HG02938 (cell line): ENCODE measurements at regions not wholly inside any gene's neighbourhood (a gene's known extent, or its start where the extent isn't known, plus 50 kb on each side); places are given as distances from the start of the nearest gene placed in this dataset.
"Not testable (repeated sequence)": the region's sequence is repeated elsewhere in the genome, so short reads cannot be mapped to it uniquely, and the experiment has no call there.

Experiments used
- ATAC-seq: cut with Tn5 transposase; IDR thresholded peaks from one replicate; pipeline ENCODE4 v1.9.1; 2021; ENCODE audit warnings: mild to moderate bottlenecking, moderate library complexity; ENCODE audit not compliant: unreplicated experiment

DNA sequence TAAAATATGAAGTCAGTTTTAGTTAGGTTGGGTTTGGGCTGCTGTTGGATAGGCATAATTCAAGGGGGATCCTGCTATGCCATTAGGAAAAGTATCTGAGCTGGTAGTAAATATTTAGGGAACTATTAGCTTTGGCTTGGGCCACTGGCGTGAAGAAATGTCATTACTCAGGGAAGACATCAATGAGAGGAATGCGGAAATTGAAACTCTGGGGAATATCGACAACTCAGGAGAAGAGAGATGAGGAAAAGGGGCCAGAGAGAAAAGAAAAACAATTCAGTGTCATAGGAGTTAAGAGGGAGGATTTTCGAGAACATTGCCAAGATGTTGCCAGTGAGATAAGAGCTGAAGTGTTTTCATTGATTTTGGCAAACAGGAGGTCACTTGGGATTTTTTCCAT, 149.7 kb upstream of the PARD3B start:
- ATAC-seq: no peak

DNA sequence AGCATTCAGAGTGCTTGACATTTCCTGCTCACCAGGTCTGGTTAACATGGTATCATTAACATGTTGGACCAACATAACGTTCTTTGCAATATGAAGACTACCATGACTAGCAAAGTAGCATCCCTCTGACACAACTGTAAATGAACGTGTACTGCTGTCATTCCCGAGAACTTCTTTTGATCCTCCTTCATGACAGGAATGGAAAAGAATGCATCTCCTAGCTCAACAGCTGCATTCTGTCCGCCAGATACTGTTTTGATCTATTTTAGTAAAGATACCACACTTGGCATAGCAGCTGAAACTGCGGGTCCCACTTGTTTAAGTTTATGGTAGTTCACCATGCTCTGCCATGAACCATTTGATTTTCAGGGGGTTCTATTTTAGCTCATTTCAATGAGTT, 144.2 kb upstream of the PARD3B start:
- no peak for ATAC-seq

DNA sequence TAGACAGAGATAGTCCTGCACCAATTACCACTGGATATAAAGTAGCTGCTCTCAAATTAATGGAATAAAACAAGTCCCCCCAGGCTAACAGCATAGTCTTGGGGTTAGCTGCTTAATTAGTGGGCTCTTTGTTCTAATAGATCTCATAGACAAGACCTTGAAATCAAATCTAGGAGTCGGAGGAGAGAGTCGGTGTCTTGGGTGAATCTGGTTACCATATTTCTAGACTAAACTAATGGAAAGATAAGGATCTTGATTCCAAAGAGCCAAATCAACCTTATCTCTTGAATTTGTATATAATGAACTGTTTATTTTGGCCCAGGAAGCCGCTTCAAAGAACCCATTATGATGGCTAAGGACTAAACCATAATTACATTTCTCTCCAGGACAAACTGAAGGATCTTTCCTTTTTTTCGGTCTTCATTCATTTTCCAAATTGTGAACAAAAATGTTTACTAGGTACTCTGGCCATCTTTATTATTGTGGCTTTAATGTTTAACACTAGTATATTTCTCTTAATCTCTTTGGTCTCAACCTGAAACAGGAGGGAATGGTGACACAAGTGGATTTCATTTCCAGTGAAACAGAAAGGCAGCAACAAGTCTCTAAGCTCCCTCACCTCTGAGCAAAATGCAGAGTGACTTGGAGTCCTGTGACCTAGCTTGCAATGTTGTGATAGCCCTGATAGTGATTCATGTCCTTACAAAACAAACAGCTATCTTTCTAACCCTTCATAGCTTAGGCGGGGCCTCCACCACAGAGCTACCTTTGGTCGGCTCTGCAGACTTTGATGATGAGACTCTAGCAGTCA, 137.9 kb upstream of the PARD3B start:
- ATAC-seq: no peak

GRCh38 chr2:204412782-204413181, 132.5 kb upstream of the PARD3B start:
- ATAC-seq: not testable (repeated sequence)

DNA sequence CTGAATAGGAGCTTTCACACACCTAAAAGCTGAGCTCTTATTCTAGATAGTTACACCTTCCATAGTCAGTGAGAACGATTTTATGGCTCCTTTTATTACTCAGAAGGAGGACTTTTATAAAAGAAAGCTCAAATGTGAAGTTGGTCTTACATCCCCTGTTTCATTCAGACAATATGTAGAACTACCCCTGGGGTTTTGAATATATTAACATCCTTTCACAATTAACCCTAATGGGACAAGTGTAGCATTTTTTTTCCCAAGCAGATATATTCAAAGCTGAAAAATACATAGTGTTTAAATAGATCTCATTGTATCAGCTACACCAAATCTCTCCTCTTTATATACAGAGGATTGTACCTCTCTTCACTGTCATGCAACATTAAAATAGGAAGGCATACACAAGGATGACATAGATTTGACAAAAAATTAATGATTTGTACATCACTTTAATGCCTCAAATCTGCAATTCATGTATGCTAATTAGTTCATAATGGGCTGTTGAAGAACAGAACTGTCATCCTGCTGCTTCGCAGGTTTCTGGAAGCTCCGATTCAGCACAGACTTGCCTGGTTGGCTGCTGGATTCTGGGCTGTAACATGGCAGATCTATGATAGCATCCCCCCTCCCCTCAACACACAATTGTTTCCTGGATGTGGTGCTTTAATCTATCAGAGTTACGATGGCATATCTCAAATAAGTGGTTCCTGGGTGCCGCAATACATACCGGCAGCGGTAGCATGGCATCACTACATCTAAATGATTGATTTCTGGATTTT, 129.7 kb upstream of the PARD3B start:
- no peak for ATAC-seq

GRCh38 chr2:204416236-204416635, 129.0 kb upstream of the PARD3B start:
- ATAC-seq: no peak

- no peak for ATAC-seq
Measured at GRCh38 chr2:204425821-204426220, 119.5 kb upstream of the PARD3B start.

GRCh38 chr2:204428675-204429074, 116.6 kb upstream of the PARD3B start:
- ATAC-seq: no peak

- ATAC-seq: no peak
Measured at GRCh38 chr2:204431529-204431928, 113.7 kb upstream of the PARD3B start.

DNA sequence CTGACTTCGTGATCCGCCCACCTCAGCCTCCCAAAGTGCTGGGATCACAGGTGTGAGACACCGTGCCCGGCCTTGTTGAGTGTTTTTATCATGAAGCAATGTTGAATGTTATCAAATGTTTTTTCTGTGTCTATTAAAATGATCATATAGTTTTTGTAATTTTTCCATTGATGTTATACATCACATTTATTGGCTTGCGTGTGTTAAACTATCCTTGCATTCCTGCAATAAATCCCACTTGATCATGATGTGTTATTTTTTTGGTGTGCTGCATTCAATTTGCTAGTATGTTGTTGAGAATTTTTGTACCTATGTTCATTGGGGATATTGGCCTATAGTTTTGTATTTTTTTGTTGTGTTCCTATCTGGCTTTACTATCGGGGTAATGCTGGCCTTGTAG, 113.1 kb upstream of the PARD3B start:
- no peak for ATAC-seq

DNA sequence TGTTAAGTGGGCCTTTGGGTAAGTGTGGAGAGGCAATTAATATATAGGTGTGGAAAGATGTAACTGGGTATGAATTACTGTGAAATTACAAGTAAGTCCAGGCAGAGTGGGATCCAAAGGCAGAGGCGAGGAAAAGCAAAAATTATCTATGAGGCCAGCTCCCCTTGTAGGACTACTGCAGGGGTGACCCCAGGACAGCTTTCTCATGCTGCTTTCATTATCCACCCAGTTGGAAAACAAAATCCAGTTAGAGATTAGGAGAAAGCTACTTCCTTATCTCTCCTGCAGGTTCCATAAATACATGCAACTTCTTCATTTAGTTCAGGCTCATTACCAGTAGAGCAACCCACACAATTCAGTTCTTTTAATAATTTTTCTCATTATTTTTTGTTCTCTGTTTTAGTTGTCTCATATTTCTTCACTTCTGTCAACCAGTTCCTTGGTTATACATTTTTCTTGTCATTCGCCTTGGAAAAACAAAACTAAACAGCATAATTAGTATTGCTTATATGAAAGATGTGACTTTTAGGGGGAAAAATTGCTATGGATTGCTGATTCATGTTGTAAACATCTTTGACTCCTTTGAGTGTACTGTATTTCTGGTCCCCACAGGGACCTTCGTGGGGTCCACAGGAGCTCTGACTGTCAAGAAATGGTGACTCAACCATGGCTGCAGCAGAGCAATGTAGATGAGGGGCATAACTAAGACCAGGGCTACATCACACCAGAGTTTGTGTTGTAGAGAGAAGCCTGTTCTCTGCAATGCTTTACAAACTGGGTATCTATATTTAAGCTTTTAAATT, 110.4 kb upstream of the PARD3B start:
- no peak for ATAC-seq

GRCh38 chr2:204436230-204436629, 109.0 kb upstream of the PARD3B start:
- ATAC-seq: no peak

GRCh38 chr2:204437408-204437807, 107.9 kb upstream of the PARD3B start:
- no peak for ATAC-seq

DNA sequence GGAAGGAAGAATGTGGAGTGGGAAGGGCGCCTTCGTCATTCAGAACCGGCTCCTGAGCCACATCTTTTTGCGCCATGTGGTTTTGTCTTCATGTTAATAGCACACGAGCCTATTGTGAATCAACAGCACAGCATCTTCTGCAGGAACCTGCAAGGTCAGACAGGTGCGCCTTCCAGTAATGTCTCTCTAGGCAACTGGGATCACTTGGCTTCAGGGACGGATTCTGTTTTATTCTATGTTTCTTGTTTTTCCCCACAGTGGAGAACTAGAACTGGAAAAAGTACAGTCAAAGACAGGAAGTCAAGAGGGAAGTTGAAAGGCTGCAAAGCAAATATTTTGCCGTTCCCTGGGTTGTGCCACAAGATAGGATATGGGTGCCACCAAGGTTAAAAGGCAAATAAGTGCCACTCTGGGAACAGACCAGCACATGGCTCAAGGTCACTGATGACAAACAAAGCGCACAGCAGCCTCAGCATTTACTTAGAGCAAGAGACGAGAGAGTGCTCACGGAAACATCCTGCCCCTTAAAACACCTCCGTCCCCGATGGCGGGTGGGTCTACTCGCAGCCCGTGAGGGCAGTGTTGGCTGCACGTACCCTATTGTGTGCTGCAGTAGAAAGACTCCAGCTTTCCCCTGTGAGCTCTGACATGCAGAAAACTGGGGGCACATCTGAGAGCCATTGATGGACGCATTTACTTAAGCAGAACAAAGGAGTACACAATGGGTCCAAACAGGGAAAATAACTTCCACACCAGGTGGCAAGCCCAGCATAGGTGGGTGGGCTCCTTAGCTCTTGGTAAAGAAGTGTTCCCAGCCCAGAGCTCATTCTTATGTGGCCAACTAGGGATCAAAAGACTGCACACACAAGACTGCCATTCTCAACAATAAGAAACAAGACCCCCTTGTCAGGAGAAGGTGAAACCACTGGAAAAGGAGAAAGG, 107.2 kb upstream of the PARD3B start:
- ATAC-seq: no peak

GRCh38 chr2:204441316-204441715, 104.0 kb upstream of the PARD3B start:
- no peak for ATAC-seq

DNA sequence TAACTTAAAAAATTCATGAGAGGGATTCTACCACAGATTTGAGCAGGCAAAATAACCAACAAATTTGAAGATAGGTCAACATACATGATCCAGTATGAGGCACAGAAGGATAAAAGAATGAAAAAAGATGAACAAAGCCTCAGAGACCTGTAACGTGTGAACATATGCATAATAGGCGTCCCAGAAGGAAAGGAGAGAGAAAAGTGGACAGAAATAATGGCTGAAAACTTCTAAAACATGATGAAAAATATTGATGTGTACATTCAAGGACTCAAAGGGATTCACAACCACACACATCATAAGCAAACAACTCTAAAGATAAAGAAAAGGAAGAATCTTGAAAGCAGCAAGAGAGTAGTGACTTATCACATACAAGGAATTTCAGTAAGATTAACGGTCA, 100.1 kb upstream of the PARD3B start:
- no peak for ATAC-seq

DNA sequence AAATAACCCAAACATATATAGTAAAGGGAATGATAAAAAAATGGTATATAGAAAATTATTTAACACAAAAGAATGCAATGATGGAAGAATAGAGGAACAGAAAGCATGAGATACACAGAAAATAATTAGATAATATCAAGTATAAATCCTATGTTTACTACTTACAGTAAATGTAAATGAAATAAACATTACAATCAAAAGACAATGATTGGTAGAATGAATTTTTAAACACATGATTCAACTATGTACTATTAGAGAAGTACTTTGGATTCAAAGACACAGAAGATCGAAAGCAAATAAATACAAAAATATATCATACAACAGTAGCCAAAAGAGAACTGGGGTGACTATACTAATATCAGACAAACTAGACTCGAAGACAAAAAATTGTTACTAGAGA, 97.6 kb upstream of the PARD3B start:
- ATAC-seq: no peak

DNA sequence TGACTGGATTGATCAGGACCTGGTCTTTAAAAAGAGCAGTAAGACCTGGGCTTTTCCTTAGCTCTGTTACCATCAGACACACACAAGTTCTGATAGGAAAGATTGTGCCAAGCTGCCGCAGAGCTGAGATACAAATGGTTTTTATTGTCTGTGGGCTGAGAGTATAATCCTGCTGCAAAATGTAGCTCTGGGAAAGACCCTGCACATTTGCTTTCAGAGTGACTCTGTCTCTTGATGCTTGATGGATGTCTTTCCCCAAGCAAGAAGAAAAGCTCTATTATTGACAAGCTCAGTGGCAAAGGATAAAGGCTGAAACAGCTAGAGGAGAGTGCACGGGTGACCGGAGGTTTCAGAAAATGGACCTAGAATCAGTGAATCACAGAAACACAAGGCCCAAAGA, 95.3 kb upstream of the PARD3B start:
- ATAC-seq: no peak

DNA sequence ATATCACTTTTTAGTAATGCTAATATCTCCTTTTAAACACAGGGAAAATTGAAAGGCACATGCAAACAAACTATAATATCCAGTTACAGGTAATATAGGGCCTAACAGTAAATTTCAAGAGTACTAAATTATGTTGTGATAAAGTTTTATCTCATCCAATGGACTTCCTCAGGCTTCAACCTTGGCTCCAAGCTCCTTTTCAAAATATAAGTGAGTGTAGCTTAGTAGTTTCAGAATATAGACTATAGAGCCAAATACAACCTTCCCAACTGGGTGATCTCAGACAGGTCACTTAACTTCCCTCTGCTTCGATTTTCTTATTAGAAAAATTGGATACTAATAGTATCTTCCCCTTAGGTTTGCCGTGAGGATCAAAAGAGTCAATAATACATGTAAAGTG, 93.5 kb upstream of the PARD3B start:
- ATAC-seq: no peak

- ATAC-seq: no peak
Measured at GRCh38 chr2:204452464-204453023, 92.7 kb upstream of the PARD3B start.
